ENCODE measurements at regions not wholly inside any gene's neighbourhood (a gene's known extent, or its start where the extent isn't known, plus 50 kb on each side); places are given as distances from the start of the nearest gene placed in this dataset.

DNA sequence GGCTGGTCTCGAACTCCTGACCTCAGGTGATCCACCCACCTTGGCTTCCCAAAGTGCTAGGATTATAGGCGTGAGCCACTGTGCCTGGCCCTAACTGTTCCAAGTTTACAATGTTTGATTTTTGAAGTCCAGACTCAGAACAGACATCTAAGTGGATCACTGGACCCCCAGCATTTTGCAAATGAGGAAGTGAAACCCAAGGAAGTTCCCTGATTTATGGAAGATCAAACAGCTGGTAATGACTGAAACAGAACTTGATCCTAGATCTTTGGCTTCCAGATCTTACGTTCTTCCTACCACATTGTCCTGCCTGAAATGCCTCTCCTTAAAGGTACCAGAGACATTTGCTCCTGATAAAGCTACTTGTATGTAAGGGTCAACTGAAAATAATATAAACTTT, 58.3 kb upstream of the NCOA1 start:
- TF ChIP-seq, protein P1, sequence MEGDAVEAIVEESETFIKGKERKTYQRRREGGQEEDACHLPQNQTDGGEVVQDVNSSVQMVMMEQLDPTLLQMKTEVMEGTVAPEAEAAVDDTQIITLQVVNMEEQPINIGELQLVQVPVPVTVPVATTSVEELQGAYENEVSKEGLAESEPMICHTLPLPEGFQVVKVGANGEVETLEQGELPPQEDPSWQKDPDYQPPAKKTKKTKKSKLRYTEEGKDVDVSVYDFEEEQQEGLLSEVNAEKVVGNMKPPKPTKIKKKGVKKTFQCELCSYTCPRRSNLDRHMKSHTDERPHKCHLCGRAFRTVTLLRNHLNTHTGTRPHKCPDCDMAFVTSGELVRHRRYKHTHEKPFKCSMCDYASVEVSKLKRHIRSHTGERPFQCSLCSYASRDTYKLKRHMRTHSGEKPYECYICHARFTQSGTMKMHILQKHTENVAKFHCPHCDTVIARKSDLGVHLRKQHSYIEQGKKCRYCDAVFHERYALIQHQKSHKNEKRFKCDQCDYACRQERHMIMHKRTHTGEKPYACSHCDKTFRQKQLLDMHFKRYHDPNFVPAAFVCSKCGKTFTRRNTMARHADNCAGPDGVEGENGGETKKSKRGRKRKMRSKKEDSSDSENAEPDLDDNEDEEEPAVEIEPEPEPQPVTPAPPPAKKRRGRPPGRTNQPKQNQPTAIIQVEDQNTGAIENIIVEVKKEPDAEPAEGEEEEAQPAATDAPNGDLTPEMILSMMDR (IDR thresholded peaks at IDR 0.05): no peak
- TF ChIP-seq POLR2AphosphoS5 (IDR thresholded peaks at IDR 0.05) (no peak), EP300 (IDR thresholded peaks at IDR 0.05) (no peak), POLR2A (IDR thresholded peaks at IDR 0.05) (no peak)

Measured in sigmoid colon (tissue), 4 donors.